HCT116 (cell line): ENCODE measurements at regions not wholly inside any gene's neighbourhood (a gene's known extent, or its start where the extent isn't known, plus 50 kb on each side); places are given as distances from the start of the nearest gene placed in this dataset.

Source experiments
- CEBPB ChIP-seq: IDR thresholded peaks from 2 replicates; pipeline ENCODE4 v1.6.1; 2012; ENCODE audit warnings: low read depth
- EZH2 ChIP-seq: fragments of 200-600 bp; sonication (generic); IDR thresholded peaks from 2 replicates; pipeline ENCODE4 v1.6.1; 2017; ENCODE audit warnings: antibody characterized with exemption, mixed run types
- MAX ChIP-seq: IDR thresholded peaks from 2 replicates; pipeline ENCODE4 v1.6.1; 2012
- POLR2A ChIP-seq: IDR thresholded peaks from 2 replicates; pipeline ENCODE4 v1.7.0; 2011; ENCODE audit warnings: borderline replicate concordance; ENCODE audit not compliant: insufficient read depth, insufficient read length; ENCODE audit errors: extremely low read depth
- SP1 ChIP-seq: IDR thresholded peaks from 2 replicates; pipeline ENCODE4 v1.6.1; 2012; ENCODE audit warnings: low read depth
- YY1 ChIP-seq: IDR thresholded peaks from 2 replicates; pipeline ENCODE4 v1.6.1; 2011; ENCODE audit warnings: low read length, low read depth, moderate library complexity, mild to moderate bottlenecking; ENCODE audit not compliant: insufficient replicate concordance; ENCODE audit errors: extremely low read depth
- TF ChIP-seq, protein P1 (sequence below), 3 experiments: fragments of 200-600 bp in 1 of 3; sonication (generic) in 1 of 3; IDR thresholded peaks in 2 of 3; conservative IDR thresholded peaks in 1 of 3; 2 replicates each; pipeline ENCODE4 v1.5.1; 2012 to 2017; ENCODE audit warnings: low read depth in 2 of 3, low read length in 2 of 3, antibody characterized with exemption in 1 of 3, borderline replicate concordance in 1 of 3, control low read depth in 1 of 3, mild to moderate bottlenecking in 1 of 3, mixed read lengths in 1 of 3, mixed run types in 1 of 3, moderate library complexity in 1 of 3; ENCODE audit not compliant: insufficient read depth in 1 of 3

DNA sequence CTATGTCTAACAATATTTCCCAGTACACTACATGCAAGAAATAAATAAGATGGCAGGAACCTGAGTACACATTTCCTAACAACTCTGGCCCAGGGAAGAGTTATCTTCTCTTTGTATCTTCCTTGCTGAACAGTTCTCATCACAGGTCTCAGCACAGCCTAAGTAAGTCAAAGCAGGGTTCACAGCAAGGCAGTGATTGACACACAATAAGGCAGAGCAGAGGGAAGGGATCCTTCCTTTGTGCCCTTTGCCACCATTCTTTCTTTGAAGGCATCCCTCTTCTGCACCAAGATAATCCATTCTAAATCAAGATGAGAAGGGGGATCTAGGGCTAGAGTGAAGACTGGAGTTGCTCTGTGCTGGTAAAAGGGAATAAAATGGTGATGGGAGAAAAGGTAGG lies 73.4 kb upstream of the TRPC4 start:
- TF ChIP-seq YY1: no peak
- TF ChIP-seq SP1: no peak
- no peak for TF ChIP-seq POLR2A
- TF ChIP-seq, protein P1, sequence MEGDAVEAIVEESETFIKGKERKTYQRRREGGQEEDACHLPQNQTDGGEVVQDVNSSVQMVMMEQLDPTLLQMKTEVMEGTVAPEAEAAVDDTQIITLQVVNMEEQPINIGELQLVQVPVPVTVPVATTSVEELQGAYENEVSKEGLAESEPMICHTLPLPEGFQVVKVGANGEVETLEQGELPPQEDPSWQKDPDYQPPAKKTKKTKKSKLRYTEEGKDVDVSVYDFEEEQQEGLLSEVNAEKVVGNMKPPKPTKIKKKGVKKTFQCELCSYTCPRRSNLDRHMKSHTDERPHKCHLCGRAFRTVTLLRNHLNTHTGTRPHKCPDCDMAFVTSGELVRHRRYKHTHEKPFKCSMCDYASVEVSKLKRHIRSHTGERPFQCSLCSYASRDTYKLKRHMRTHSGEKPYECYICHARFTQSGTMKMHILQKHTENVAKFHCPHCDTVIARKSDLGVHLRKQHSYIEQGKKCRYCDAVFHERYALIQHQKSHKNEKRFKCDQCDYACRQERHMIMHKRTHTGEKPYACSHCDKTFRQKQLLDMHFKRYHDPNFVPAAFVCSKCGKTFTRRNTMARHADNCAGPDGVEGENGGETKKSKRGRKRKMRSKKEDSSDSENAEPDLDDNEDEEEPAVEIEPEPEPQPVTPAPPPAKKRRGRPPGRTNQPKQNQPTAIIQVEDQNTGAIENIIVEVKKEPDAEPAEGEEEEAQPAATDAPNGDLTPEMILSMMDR (IDR thresholded peaks at IDR 0.05 in 2 of 3, conservative IDR thresholded peaks at IDR 0.05 in 1 of 3; ENCODE audit: borderline replicate concordance in 1 of 3, insufficient read depth in 1 of 3, low read depth in 2 of 3, low read length in 2 of 3): no peak
- no peak for TF ChIP-seq MAX
- no peak for TF ChIP-seq CEBPB
- TF ChIP-seq EZH2: no peak
